Adipocyte (in vitro differentiated cells): ENCODE measurements at regions not wholly inside any gene's neighbourhood (a gene's known extent, or its start where the extent isn't known, plus 50 kb on each side); places are given as distances from the start of the nearest gene placed in this dataset.
A peak's percentile ranks its signal among the peaks of the same experiment; 100 is the strongest.

Experiments
- DNase-seq: peaks from one replicate; pipeline ENCODE4 v3.0.0-alpha.2; 2015; ENCODE audit warnings: low read depth
- H3K27me3 ChIP-seq: replicated peaks from 2 replicates; pipeline ENCODE4 v1.7.0; 2013; ENCODE audit warnings: mild to moderate bottlenecking, low read length, moderate library complexity; ENCODE audit not compliant: control insufficient read depth, insufficient read depth
- H3K36me3 ChIP-seq: 2 replicates; pipeline ENCODE4 v1.7.0; 2013; ENCODE audit warnings: low read length, mild to moderate bottlenecking, moderate library complexity; ENCODE audit not compliant: control insufficient read depth, insufficient read depth, severe bottlenecking
- H3K4me1 ChIP-seq: 2 replicates; pipeline ENCODE4 v1.7.0; 2013; ENCODE audit warnings: mild to moderate bottlenecking, low read length, moderate library complexity; ENCODE audit not compliant: control insufficient read depth, insufficient read depth
- H3K4me3 ChIP-seq: 2 replicates; pipeline ENCODE4 v1.7.0; 2013; ENCODE audit warnings: mild to moderate bottlenecking, low read length, moderate library complexity
- H3K9ac ChIP-seq: 2 replicates; pipeline ENCODE4 v1.7.0; 2013; ENCODE audit warnings: mild to moderate bottlenecking, low read length, moderate library complexity
- H3K9me3 ChIP-seq: 2 replicates; pipeline ENCODE4 v1.7.0; 2013; ENCODE audit warnings: mild to moderate bottlenecking, low read length, moderate library complexity; ENCODE audit not compliant: control insufficient read depth

DNA sequence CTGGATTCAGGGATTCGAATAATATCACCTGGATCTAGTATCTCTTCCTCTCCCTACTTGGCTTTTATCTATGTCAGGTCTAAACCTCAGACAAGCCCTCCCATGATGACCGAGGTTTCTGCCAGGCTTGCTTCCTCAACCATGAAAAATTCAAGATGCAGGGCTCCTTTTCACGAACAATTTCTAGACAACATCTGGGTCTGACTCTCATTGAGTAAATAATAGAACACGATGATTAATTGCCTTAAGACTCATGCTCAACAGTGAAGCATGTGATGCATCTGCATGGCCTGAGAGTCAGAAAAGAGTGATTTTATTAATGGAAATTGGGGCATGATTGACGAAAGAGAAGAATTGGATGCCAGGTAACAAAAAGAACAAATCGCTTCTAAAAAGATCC, 277.2 kb upstream of the ZNF608 start:
- Histone ChIP-seq H3K4me3 (no peak overlapping the region), H3K27me3 (no peaks in the 10 kb centered on the region), H3K9ac (no peak overlapping the region), H3K4me1 (peaks cover 11% of the 10 kb centered on the region), H3K9me3 (no peaks in the 10 kb centered on the region), H3K36me3 (no peaks in the 10 kb centered on the region)
- DNase-seq = no peak

DNA sequence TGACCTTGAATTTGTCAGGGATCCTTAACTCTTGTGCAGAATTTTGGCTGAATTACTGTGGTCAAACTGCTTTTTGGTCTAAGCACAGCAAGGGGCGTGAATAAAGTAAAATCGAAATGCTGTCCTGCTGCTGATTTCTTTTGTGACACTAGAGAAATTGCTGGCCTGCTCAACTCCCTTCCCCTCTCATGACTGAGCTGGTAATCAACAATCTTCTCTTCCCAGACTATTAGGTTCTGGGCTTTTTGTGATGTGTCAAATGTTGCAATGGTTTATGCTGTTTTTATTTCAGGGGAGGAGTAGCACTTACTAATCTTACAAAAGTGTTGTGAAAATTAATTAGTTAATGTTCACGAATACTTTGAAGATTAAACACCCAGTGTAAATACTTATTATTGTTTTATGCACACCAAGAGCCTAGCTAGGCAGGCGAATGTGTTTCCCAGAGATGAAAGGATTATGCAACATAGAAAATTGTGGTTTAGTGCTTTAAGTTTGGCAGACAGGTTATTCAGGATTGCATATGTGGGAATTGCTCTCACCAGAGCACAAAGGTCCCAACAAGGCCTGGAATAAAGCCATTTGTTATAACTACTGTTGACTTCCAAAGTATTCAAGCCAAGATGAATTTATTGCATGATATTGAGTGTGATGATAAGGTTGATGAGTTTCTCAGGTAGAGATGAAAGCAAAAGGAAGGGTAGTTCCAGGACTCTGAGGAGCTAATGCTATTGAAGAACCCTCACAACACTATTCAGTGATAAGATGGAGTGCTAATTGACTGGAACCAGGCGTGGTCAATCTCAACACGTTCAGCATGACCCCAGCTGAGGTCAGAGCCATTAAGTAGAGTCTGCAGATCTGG, 280.7 kb upstream of the ZNF608 start:
- H3K4me3 ChIP-seq = no peak overlapping the region
- peaks cover 21% of the 10 kb centered on the region for H3K4me1 ChIP-seq
- no peak overlapping the region for H3K9ac ChIP-seq
- peak; percentile 42 for DNase-seq
- H3K36me3 ChIP-seq = no peaks in the 10 kb centered on the region
- H3K27me3 ChIP-seq = no peaks in the 10 kb centered on the region
- no peaks in the 10 kb centered on the region for H3K9me3 ChIP-seq

DNA sequence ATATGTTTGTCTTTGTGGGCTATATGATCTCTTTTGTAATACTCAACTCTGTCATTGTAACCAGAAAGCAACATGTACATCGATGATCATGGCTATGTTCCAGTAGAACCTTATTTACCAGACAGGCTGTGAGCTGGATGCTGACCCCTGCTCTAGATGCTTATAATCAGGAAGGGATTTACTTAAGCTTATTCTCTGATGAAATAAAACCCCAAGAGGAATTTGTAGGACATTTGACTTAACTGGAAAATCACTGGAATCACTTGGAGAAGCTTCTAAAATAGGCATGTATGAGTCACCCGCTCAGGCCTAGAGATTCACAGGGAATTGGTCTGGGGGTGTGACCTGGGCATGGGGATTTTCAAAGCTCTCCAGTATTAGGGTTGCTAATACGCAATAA, 285.8 kb upstream of the ZNF608 start:
- peak overlapping the region; percentile 16 for H3K9ac ChIP-seq
- H3K9me3 ChIP-seq = no peaks in the 10 kb centered on the region
- no peaks in the 10 kb centered on the region for H3K36me3 ChIP-seq
- no peaks in the 10 kb centered on the region for H3K27me3 ChIP-seq
- no peak overlapping the region for H3K4me3 ChIP-seq
- peak; percentile 77 for DNase-seq
- H3K4me1 ChIP-seq = peaks cover 25% of the 10 kb centered on the region

DNA sequence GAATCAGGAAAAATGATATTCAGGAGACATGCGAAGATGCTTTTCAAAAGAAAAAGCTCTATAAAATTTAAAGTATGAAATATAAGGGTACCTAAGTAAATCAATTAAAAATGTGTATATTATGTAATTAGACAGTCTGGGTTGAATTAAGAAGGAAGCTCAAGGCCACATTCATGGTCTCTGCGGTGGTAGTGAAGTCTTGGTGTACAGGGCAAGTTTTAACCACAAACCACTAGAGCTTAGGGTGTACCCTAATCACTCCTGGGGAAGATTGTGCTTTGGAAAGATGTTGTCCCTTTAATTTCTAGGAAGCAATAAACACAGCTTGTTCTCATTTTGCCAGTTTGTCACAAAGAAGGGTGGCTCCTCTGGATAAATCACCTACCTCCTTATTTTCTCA, 287.2 kb upstream of the ZNF608 start:
- no peaks in the 10 kb centered on the region for H3K27me3 ChIP-seq
- no peak overlapping the region for H3K9ac ChIP-seq
- no peaks in the 10 kb centered on the region for H3K36me3 ChIP-seq
- H3K4me3 ChIP-seq = no peak overlapping the region
- H3K4me1 ChIP-seq = peaks cover 21% of the 10 kb centered on the region
- no peaks in the 10 kb centered on the region for H3K9me3 ChIP-seq
- no peak for DNase-seq

DNA sequence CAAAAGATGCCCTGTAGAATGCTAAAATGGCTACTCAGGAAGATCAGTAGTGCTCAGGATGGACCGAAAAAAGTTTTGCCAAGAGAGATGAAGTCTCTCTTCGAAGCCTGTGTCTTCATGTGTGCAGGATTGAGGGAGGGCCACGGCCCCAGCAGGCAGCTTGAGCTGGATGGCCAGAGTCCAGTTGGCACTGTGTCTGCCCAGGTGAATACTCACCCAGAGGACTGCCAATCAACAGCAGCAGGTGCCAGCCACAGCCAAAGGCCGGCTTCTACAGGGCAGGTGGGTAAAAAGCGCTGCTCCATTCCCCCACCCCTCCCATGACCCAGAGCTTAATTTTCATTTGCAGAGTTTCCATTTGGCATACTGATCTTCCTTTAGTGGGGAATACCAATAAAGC, 287.9 kb upstream of the ZNF608 start:
- DNase-seq = no peak
- Histone ChIP-seq H3K36me3 (no peaks in the 10 kb centered on the region), H3K4me3 (no peak overlapping the region)

DNA sequence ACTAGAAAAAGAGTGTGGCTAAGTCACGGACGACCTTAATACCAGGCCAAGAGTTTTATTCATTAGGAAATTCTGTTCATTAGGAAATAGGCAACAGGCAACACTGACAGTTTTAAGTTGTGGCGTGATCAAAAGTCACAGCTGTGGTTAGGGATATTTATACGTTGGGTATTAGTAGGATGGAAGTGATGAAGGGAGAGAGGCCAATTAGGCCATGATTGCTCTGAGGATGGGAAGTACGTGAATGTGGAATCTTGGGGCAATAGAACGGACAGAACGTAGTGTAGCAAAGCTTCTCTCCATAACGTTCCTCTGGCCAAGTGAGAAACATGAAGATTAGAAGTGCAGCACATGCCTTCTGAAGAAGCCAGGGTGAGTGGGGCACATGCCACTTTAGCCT, 290.1 kb upstream of the ZNF608 start:
- DNase-seq = no peak
- peaks cover 18% of the 10 kb centered on the region for H3K4me1 ChIP-seq

More for the DNA sequence above, 287.9 kb upstream of the ZNF608 start:
- no peak overlapping the region for H3K9ac ChIP-seq
- H3K9me3 ChIP-seq = no peaks in the 10 kb centered on the region
- H3K4me1 ChIP-seq = peaks cover 21% of the 10 kb centered on the region
- H3K27me3 ChIP-seq = no peaks in the 10 kb centered on the region

DNA sequence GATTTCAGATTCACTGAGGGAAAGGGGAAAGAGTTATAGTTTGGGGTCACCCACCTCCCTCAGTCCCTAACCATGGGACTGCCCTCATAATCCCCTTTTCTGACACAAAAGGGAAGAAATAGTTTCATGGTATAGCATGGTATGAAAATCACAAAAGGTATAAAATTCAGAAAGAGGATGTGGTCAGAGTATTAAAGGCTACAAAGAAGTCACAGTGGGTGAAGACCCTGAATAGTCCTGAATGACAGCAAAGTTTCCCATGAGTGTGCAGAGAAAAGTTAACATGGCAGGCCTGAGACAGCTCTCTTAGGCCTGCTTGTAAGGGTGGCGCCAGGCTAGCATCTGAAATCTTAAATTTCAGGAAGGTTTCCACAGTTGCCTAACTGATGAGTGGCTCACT, 290.6 kb upstream of the ZNF608 start:
- no peaks in the 10 kb centered on the region for H3K36me3 ChIP-seq

More for the DNA sequence above, 290.1 kb upstream of the ZNF608 start:
- Histone ChIP-seq H3K9ac (no peak overlapping the region), H3K9me3 (no peaks in the 10 kb centered on the region), H3K4me3 (no peak overlapping the region), H3K27me3 (no peaks in the 10 kb centered on the region), H3K36me3 (no peaks in the 10 kb centered on the region)

DNA sequence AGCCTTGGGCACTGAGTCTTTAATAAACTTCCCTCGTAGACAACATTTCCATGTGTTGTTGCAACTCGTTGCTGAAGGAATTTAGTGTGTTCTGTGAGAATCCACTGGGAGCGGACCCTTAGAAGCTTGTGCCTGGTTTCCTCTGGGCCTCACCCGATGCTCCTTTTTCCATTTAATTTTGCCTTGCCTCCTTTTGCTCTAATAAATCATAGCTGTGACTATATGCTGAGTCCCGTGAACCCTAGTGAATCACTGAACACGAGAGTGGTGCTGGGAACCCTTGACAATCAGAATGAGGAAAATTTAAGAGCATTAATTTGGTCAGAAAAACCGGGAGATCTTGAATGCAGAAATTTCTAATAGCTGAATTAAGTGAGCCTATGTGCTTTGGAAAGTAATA, 291.1 kb upstream of the ZNF608 start:
- H3K4me3 ChIP-seq = no peak overlapping the region
- peaks cover 9% of the 10 kb centered on the region for H3K4me1 ChIP-seq
- no peaks in the 10 kb centered on the region for H3K27me3 ChIP-seq
- no peaks in the 10 kb centered on the region for H3K36me3 ChIP-seq
- DNase-seq = no peak
- H3K9ac ChIP-seq = no peak overlapping the region
- no peaks in the 10 kb centered on the region for H3K9me3 ChIP-seq

More for the DNA sequence above, 290.6 kb upstream of the ZNF608 start:
- Histone ChIP-seq H3K9me3 (no peaks in the 10 kb centered on the region), H3K27me3 (no peaks in the 10 kb centered on the region), H3K9ac (no peak overlapping the region), H3K4me1 (peaks cover 12% of the 10 kb centered on the region), H3K4me3 (no peak overlapping the region)
- DNase-seq = no peak

DNA sequence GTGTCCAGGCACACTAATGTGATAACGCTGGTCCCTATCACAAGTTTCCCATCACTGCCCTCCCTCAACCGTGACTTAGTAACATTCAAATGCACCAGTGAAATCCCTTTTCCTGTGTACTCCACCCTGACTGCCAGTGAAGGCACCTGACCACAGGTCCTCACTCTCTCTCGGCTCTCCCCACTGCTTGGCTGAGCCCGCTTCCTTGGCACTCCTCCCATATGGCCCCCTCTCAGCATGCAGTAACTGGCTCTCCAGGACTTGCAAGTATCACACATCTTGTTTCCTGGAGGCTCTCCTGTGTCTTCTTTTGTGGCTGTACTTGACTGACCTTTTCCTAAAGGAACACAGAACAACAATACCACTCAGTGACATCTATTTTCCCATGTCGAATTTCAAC, 292.0 kb upstream of the ZNF608 start:
- Histone ChIP-seq H3K4me3 (no peak overlapping the region), H3K9me3 (no peaks in the 10 kb centered on the region), H3K36me3 (no peaks in the 10 kb centered on the region), H3K27me3 (no peaks in the 10 kb centered on the region), H3K9ac (no peak overlapping the region), H3K4me1 (peaks cover 11% of the 10 kb centered on the region)
- DNase-seq = no peak

DNA sequence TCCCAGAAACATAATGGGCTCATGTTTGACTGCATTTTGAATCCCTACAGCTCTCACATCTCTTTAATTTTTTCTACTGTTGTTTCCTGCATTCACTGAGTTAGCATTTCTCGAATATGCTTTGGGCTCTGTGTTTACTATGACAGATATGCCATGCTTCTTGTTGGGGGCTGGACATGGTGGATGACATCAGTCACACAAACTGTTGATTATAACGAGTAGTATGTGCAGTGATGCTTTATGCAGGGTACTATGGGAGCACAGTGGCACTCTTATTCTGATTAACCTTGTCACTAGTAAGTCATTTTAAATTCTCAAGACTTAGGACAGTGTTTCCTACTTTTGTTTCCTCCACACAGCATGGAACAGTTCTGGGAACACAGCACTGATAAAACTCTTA, 295.4 kb upstream of the ZNF608 start:
- Histone ChIP-seq H3K4me3 (no peak overlapping the region), H3K36me3 (no peaks in the 10 kb centered on the region), H3K9ac (no peak overlapping the region), H3K9me3 (no peaks in the 10 kb centered on the region), H3K4me1 (peaks cover 25% of the 10 kb centered on the region), H3K27me3 (no peaks in the 10 kb centered on the region)
- no peak for DNase-seq

DNA sequence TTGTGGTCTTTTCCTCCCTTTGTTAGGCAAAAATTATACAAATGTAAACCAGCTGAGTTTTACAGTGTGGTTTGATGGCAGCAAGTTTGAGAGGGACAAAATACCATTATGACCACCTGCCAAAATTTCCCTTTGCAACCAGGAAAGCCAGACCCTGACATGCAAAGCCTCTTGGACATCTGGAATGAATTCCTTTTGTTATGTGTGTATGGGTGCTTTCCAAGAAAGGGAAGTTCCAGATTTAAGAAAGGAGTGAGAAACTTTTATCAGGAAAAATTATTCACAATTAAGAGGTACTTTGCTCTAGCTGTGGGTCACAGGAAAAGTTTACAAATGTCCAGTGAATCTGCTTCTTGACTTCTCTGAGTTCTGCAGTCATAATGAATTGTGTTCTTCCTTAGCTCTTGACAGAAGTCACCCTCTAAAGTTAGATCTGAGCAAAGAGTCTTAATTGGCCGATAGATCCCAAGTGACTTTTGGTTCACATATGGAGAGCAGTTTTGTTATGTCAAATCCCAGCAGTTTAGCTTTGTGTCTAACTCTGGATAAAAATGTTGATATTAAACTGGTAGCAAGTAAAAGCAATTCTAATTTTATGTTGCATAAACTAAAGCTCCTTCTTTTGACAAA, 295.9 kb upstream of the ZNF608 start:
- Histone ChIP-seq H3K27me3 (no peaks in the 10 kb centered on the region), H3K9ac (no peak overlapping the region), H3K36me3 (no peaks in the 10 kb centered on the region), H3K9me3 (no peaks in the 10 kb centered on the region), H3K4me1 (peaks cover 25% of the 10 kb centered on the region), H3K4me3 (no peak overlapping the region)
- DNase-seq = peak; percentile 64
